ENCODE measurements at regions not wholly inside any gene's neighbourhood (a gene's known extent, or its start where the extent isn't known, plus 50 kb on each side); places are given as distances from the start of the nearest gene placed in this dataset.
"Not testable (repeated sequence)": the region's sequence is repeated elsewhere in the genome, so short reads cannot be mapped to it uniquely, and the experiment has no call there.

GRCh38 chr14:106537597-106537996, 1011.2 kb downstream of the TMEM121 start:
- TF ChIP-seq, protein P1, sequence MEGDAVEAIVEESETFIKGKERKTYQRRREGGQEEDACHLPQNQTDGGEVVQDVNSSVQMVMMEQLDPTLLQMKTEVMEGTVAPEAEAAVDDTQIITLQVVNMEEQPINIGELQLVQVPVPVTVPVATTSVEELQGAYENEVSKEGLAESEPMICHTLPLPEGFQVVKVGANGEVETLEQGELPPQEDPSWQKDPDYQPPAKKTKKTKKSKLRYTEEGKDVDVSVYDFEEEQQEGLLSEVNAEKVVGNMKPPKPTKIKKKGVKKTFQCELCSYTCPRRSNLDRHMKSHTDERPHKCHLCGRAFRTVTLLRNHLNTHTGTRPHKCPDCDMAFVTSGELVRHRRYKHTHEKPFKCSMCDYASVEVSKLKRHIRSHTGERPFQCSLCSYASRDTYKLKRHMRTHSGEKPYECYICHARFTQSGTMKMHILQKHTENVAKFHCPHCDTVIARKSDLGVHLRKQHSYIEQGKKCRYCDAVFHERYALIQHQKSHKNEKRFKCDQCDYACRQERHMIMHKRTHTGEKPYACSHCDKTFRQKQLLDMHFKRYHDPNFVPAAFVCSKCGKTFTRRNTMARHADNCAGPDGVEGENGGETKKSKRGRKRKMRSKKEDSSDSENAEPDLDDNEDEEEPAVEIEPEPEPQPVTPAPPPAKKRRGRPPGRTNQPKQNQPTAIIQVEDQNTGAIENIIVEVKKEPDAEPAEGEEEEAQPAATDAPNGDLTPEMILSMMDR (IDR thresholded peaks at IDR 0.05; ENCODE audit: low read depth, low read length) = peak; percentile 41
- TF ChIP-seq MAX (IDR thresholded peaks at IDR 0.05; ENCODE audit: low read depth, low read length) = not testable (repeated sequence)

All from NB4 (cell line).